Spleen (tissue), 11 donors: ENCODE measurements at regions not wholly inside any gene's neighbourhood (a gene's known extent, or its start where the extent isn't known, plus 50 kb on each side); places are given as distances from the start of the nearest gene placed in this dataset.
A peak's percentile ranks its signal among the peaks of the same experiment; 100 is the strongest.

Experiments
- DNase-seq: peaks from one replicate; pipeline ENCODE4 v3.0.0-alpha.2; 2020
- H3K27ac ChIP-seq, 8 donors: fragments of 200-600 bp; sonication (generic) in 7 of 8; 1 replicate in 4 of 8; 2 replicates in 4 of 8; pipeline versions ENCODE4 v1.5.0 to v1.8.0; 2016 to 2021; ENCODE audit warnings: inconsistent platforms in 4 of 8, mild to moderate bottlenecking in 4 of 8, moderate library complexity in 1 of 8
- H3K27me3 ChIP-seq, 7 donors: fragments of 200-600 bp; sonication (generic) in 6 of 7; replicated peaks in 1 of 7; 1 replicate in 4 of 7; 2 replicates in 3 of 7; pipeline versions ENCODE4 v1.5.0 to v1.8.0; 2016 to 2021; ENCODE audit warnings: inconsistent platforms in 3 of 7, mild to moderate bottlenecking in 1 of 7
- H3K36me3 ChIP-seq, 6 donors: fragments of 200-600 bp; sonication (generic) in 5 of 6; 1 replicate in 4 of 6; 2 replicates in 2 of 6; pipeline versions ENCODE4 v1.5.0 to v1.8.0; 2016 to 2021; ENCODE audit warnings: inconsistent platforms in 2 of 6
- H3K4me1 ChIP-seq, 6 donors: fragments of 200-600 bp; sonication (generic) in 5 of 6; 1 replicate in 3 of 6; 2 replicates in 3 of 6; pipeline versions ENCODE4 v1.5.0 to v1.8.0; 2016 to 2021; ENCODE audit warnings: inconsistent platforms in 3 of 6
- H3K4me3 ChIP-seq, 8 donors: fragments of 200-600 bp; sonication (generic) in 7 of 8; 1 replicate in 4 of 8; 2 replicates in 4 of 8; pipeline versions ENCODE4 v1.5.0 to v1.8.0; 2016 to 2021; ENCODE audit warnings: inconsistent platforms in 4 of 8, mild to moderate bottlenecking in 4 of 8, moderate library complexity in 2 of 8
- H3K9me3 ChIP-seq, 8 donors: fragments of 200-600 bp; sonication (generic) in 7 of 8; 1 replicate in 4 of 8; 2 replicates in 4 of 8; pipeline versions ENCODE4 v1.5.0 to v1.8.0; 2016 to 2021; ENCODE audit warnings: inconsistent platforms in 4 of 8
- POLR2A ChIP-seq, 3 donors: fragments of 450-650 bp; IDR thresholded peaks; one replicate each; pipeline ENCODE4 v1.5.1; 2017; ENCODE audit warnings: antibody characterized with exemption in 3 of 3, mild to moderate bottlenecking in 1 of 3
- POLR2AphosphoS5 ChIP-seq, 3 donors: sonication (generic); formaldehyde crosslinking; IDR thresholded peaks; one replicate each; pipeline ENCODE4 v1.5.1; 2017; ENCODE audit warnings: antibody characterized with exemption in 3 of 3
- WGBS, 5 donors: extraction: QIAGEN DNeasy Blood & Tissue Kit in 3 of 5; methylation state at CpG; one replicate each; pipeline versions ENCODE4 v1.1.5 to v1.1.7; 2013 to 2018; 5-methylcytosine and 5-hydroxymethylcytosine counted together
- intact Hi-C: fragments of 100-400 bp; cut with DNase I; formaldehyde crosslinking; loops from one replicate; pipeline ENCODE4 v1.15.0; 2023; ENCODE audit warnings: low total_unique reads
- TF ChIP-seq, protein P1 (sequence below), 11 experiments: fragments of 200-600 bp in 7 of 11; fragments of 450-650 bp in 4 of 11; sonication (generic) in 4 of 11; IDR thresholded peaks in 8 of 11; conservative IDR thresholded peaks in 3 of 11; 1 replicate in 7 of 11; 2 replicates in 4 of 11; pipeline versions ENCODE4 v1.4.0 to v1.8.0; 2016 to 2021; ENCODE audit warnings: antibody characterized with exemption in 11 of 11, inconsistent platforms in 4 of 11, mild to moderate bottlenecking in 1 of 11
- donor health status: healthy with polysubstance abuse.
- donor health status: DM: no; HTN: no; CAD: no; lungs with moderate emphysema.
- donor health status: DM: no; HTN: no; CAD: no.
- donor health status: Bipolar disorder and iron deficiency.
- donor health status: healthy.
- donor health status: DM: no; HTN: no; CAD: no.
- donor health status: DM: yes; HTN: yes; CAD: no.

GRCh38 chr7:26060733-26061677 is 91.0 kb upstream of the NFE2L3 start:
- H3K36me3 ChIP-seq = no peaks in the 10 kb centered on the region
- TF ChIP-seq POLR2A (IDR thresholded peaks at IDR 0.05) (no peak), POLR2AphosphoS5 (IDR thresholded peaks at IDR 0.05) (no peak)
- WGBS, 5 donors = 52 to 59% (median 56%) methylated on average over 6 of the region's 6 CpGs
- H3K27me3 ChIP-seq = peaks cover 0 to 70% (median 0%) of the 10 kb centered on the region in 7 donors
- no peak overlapping the region for H3K4me3 ChIP-seq
- no peak overlapping the region for H3K27ac ChIP-seq
- intact Hi-C loops = no loop called here
- H3K4me1 ChIP-seq = peaks cover 0 to 8% (median 2%) of the 10 kb centered on the region in 6 donors
- no peak for DNase-seq
- peaks cover 0 to 3% (median 0%) of the 10 kb centered on the region in 8 donors for H3K9me3 ChIP-seq

- Histone ChIP-seq H3K4me3 (no peak overlapping the region), H3K4me1 (peaks cover 0 to 8% (median 2%) of the 10 kb centered on the region in 6 donors), H3K27me3 (peaks cover 0 to 67% (median 0%) of the 10 kb centered on the region in 7 donors), H3K9me3 (peaks cover 0 to under 1% (median 0%) of the 10 kb centered on the region in 8 donors), H3K27ac (no peak overlapping the region), H3K36me3 (no peaks in the 10 kb centered on the region)
- 61 to 68% (median 63%) methylated on average over 20 of the region's 20 CpGs for WGBS, 5 donors
- TF ChIP-seq POLR2A (IDR thresholded peaks at IDR 0.05) = no peak
- TF ChIP-seq, protein P1, sequence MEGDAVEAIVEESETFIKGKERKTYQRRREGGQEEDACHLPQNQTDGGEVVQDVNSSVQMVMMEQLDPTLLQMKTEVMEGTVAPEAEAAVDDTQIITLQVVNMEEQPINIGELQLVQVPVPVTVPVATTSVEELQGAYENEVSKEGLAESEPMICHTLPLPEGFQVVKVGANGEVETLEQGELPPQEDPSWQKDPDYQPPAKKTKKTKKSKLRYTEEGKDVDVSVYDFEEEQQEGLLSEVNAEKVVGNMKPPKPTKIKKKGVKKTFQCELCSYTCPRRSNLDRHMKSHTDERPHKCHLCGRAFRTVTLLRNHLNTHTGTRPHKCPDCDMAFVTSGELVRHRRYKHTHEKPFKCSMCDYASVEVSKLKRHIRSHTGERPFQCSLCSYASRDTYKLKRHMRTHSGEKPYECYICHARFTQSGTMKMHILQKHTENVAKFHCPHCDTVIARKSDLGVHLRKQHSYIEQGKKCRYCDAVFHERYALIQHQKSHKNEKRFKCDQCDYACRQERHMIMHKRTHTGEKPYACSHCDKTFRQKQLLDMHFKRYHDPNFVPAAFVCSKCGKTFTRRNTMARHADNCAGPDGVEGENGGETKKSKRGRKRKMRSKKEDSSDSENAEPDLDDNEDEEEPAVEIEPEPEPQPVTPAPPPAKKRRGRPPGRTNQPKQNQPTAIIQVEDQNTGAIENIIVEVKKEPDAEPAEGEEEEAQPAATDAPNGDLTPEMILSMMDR (IDR thresholded peaks at IDR 0.05 in 8 of 11, conservative IDR thresholded peaks at IDR 0.05 in 3 of 11) = peak; percentile 26 to 89 (median 76)
- intact Hi-C loops = no loop called here
- no peak for DNase-seq
Measured at GRCh38 chr7:26061678-26062603, 90.1 kb upstream of the NFE2L3 start.

DNA sequence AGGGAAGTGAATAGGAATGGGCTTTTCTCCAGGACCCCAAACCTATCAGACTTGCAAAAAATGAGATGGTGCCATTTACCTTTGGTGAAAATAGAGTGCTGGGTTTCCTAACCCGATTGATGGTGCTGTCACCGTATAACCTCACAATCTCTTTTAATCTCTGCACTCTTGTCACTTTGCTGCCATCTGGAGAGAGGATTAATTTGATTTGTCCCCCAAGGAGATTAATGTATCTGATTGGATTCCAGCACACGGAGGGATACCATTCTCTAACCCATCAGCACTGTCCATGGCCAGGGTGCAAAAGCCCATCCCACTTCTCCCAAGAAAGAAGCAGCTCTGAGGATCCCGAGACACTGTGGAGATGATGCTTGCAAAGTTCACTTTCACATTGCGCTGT is 86.3 kb upstream of the NFE2L3 start:
- H3K27me3 ChIP-seq = peaks cover 0 to 51% (median 0%) of the 10 kb centered on the region in 7 donors
- no peak overlapping the region for H3K27ac ChIP-seq
- intact Hi-C loops = no loop called here
- H3K36me3 ChIP-seq = no peaks in the 10 kb centered on the region
- H3K4me3 ChIP-seq = no peak overlapping the region
- peaks cover 0 to 8% (median 2%) of the 10 kb centered on the region in 6 donors for H3K4me1 ChIP-seq
- 81 to 85% (median 84%) methylated on average over 5 of the region's 5 CpGs for WGBS, 5 donors
- H3K9me3 ChIP-seq = no peaks in the 10 kb centered on the region
- no peak for DNase-seq
- no peak for TF ChIP-seq POLR2A (IDR thresholded peaks at IDR 0.05)
- TF ChIP-seq, protein P1 (IDR thresholded peaks at IDR 0.05 in 8 of 11, conservative IDR thresholded peaks at IDR 0.05 in 3 of 11) = no peak
- no peak for TF ChIP-seq POLR2AphosphoS5 (IDR thresholded peaks at IDR 0.05)

GRCh38 chr7:26066736-26067135 is 85.3 kb upstream of the NFE2L3 start:
- peaks cover 0 to 2% (median under 1%) of the 10 kb centered on the region in 6 donors for H3K4me1 ChIP-seq
- 80 to 93% (median 85%) methylated on average over 1 of the region's 1 CpG for WGBS, 5 donors
- no peak overlapping the region for H3K4me3 ChIP-seq
- intact Hi-C loops = no loop called here
- H3K9me3 ChIP-seq = no peaks in the 10 kb centered on the region
- H3K27me3 ChIP-seq = peaks cover 0 to 41% (median 0%) of the 10 kb centered on the region in 7 donors
- H3K27ac ChIP-seq = no peak overlapping the region
- TF ChIP-seq, protein P1 (IDR thresholded peaks at IDR 0.05 in 8 of 11, conservative IDR thresholded peaks at IDR 0.05 in 3 of 11) = no peak
- TF ChIP-seq POLR2A (IDR thresholded peaks at IDR 0.05) (no peak), POLR2AphosphoS5 (IDR thresholded peaks at IDR 0.05) (no peak)
- no peaks in the 10 kb centered on the region for H3K36me3 ChIP-seq
- no peak for DNase-seq
